ENCODE measurements at regions not wholly inside any gene's neighbourhood (a gene's known extent, or its start where the extent isn't known, plus 50 kb on each side); places are given as distances from the start of the nearest gene placed in this dataset.

- TF ChIP-seq TCF7 (IDR thresholded peaks at IDR 0.05; ENCODE audit: borderline replicate concordance) (no peak), HDGF (IDR thresholded peaks at IDR 0.05) (no peak), KLF5 (IDR thresholded peaks at IDR 0.05; ENCODE audit: partially characterized antibody) (no peak), ZNF622 (IDR thresholded peaks at IDR 0.05) (no peak), NR2C1 (IDR thresholded peaks at IDR 0.05) (no peak), YBX1 (IDR thresholded peaks at IDR 0.05) (no peak)
- DNase-seq (ENCODE audit: low read depth, low spot score) (no peak), ATAC-seq (no peak), FAIRE-seq (no peak)
- 11% methylated on average over 1 of the region's 1 CpG for WGBS (ENCODE audit: insufficient coverage, insufficient replicate concordance, low lambda C conversion rate, missing lambda C conversion rate)
- no peaks in the 10 kb centered on the region for H3K36me3 ChIP-seq (ENCODE audit: control insufficient read depth in 2 of 2, insufficient read depth in 2 of 2, low read length in 1 of 2)
- no peaks in the 10 kb centered on the region for H3K79me2 ChIP-seq (ENCODE audit: control insufficient read depth, insufficient read depth, low read length)
- BruUV-seq (replicated peaks) = no TSS peak
- RAD21 ChIA-PET (ENCODE audit: unreplicated experiment) = no interaction called here
- POLR2A ChIA-PET = no interaction called here
- no peak overlapping the region for H3K4me2 ChIP-seq (ENCODE audit: control insufficient read depth, insufficient read depth)
- no peak overlapping the region for H3K27ac ChIP-seq (ENCODE audit: control insufficient read depth, insufficient read depth)
- H3K4me1 ChIP-seq (ENCODE audit: control insufficient read depth, insufficient read depth, low read length) = no peaks in the 10 kb centered on the region
- SMC1A ChIA-PET (ENCODE audit: uncharacterized antibody, unreplicated experiment) = no interaction called here
- in situ Hi-C loops (cut with MboI) = no loop called here
- H3K27me3 ChIP-seq (replicated peaks in 1 of 2; ENCODE audit: control insufficient read depth in 2 of 2, insufficient read depth in 2 of 2, low read length in 1 of 2) = no peaks in the 10 kb centered on the region
- CTCF ChIA-PET = no interaction called here
- no peak overlapping the region for H3K9ac ChIP-seq (ENCODE audit: control insufficient read depth, insufficient read depth, low read length)
- intact Hi-C loops (cut with micrococcal nuclease; ENCODE audit: unreplicated experiment) = no loop called here
- no peak overlapping the region for H2AFZ ChIP-seq (ENCODE audit: control insufficient read depth, low read depth, low read length)
- H4K20me1 ChIP-seq (ENCODE audit: control insufficient read depth, insufficient read depth) = no peaks in the 10 kb centered on the region
- H3K4me3 ChIP-seq = no peak overlapping the region
- no peaks in the 10 kb centered on the region; the same call in 2 of the 3 replicates for H3K9me3 ChIP-seq (replicated peaks; ENCODE audit: control insufficient read depth, insufficient read depth, low read length)
Observed at GRCh38 chr21:21929226-21929625, 931.0 kb downstream of the NCAM2 start.

GRCh38 chr21:21929789-21930188 is 931.6 kb downstream of the NCAM2 start:
- Histone ChIP-seq H3K36me3 (ENCODE audit: control insufficient read depth in 2 of 2, insufficient read depth in 2 of 2, low read length in 1 of 2) (no peaks in the 10 kb centered on the region), H3K27ac (ENCODE audit: control insufficient read depth, insufficient read depth) (no peak overlapping the region), H2AFZ (ENCODE audit: control insufficient read depth, low read depth, low read length) (no peak overlapping the region), H3K4me2 (ENCODE audit: control insufficient read depth, insufficient read depth) (no peak overlapping the region), H3K4me1 (ENCODE audit: control insufficient read depth, insufficient read depth, low read length) (no peaks in the 10 kb centered on the region), H4K20me1 (ENCODE audit: control insufficient read depth, insufficient read depth) (no peaks in the 10 kb centered on the region), H3K79me2 (ENCODE audit: control insufficient read depth, insufficient read depth, low read length) (no peaks in the 10 kb centered on the region), H3K9ac (ENCODE audit: control insufficient read depth, insufficient read depth, low read length) (no peak overlapping the region), H3K4me3 (no peak overlapping the region), H3K27me3 (replicated peaks in 1 of 2; ENCODE audit: control insufficient read depth in 2 of 2, insufficient read depth in 2 of 2, low read length in 1 of 2) (no peaks in the 10 kb centered on the region), H3K9me3 (replicated peaks; ENCODE audit: control insufficient read depth, insufficient read depth, low read length) (no peaks in the 10 kb centered on the region; the same call in 2 of the 3 replicates)
- DNase-seq (ENCODE audit: low read depth, low spot score) (no peak), ATAC-seq (no peak), FAIRE-seq (no peak)
- BruUV-seq (replicated peaks) = no TSS peak
- POLR2A ChIA-PET = no interaction called here
- intact Hi-C loops (cut with micrococcal nuclease; ENCODE audit: unreplicated experiment) = loop anchor here (2.0 kb wide), 1 partner anchor 43 kb away; no protein-coding TSS in a partner anchor
- RAD21 ChIA-PET (ENCODE audit: unreplicated experiment) = no interaction called here
- in situ Hi-C loops (cut with MboI) = no loop called here
- 25% methylated on average over 4 of the region's 4 CpGs for WGBS (ENCODE audit: insufficient coverage, insufficient replicate concordance, low lambda C conversion rate, missing lambda C conversion rate)
- SMC1A ChIA-PET (ENCODE audit: uncharacterized antibody, unreplicated experiment) = no interaction called here
- TF ChIP-seq YBX1 (IDR thresholded peaks at IDR 0.05) (no peak), ZNF622 (IDR thresholded peaks at IDR 0.05) (no peak), HDAC6 (IDR thresholded peaks at IDR 0.05; ENCODE audit: unreplicated experiment) (no peak), PKNOX1 (IDR thresholded peaks at IDR 0.05) (no peak), BACH1 (IDR thresholded peaks at IDR 0.05; ENCODE audit: borderline replicate concordance) (no peak), BCL3 (IDR thresholded peaks at IDR 0.05; ENCODE audit: borderline replicate concordance, insufficient read depth, low read depth, low read length, poor library complexity, severe bottlenecking) (no peak)
- CTCF ChIA-PET = interaction anchor here (0.6 kb wide), 1 partner anchor 862 kb away, joined by 5 read pairs; no protein-coding TSS in a partner anchor
